Spleen (tissue), 7 donors: ENCODE measurements at regions not wholly inside any gene's neighbourhood (a gene's known extent, or its start where the extent isn't known, plus 50 kb on each side); places are given as distances from the start of the nearest gene placed in this dataset.

Experiments
- POLR2A ChIP-seq, 3 donors: fragments of 450-650 bp; IDR thresholded peaks; one replicate each; pipeline ENCODE4 v1.5.1; 2017; ENCODE audit warnings: antibody characterized with exemption in 3 of 3, mild to moderate bottlenecking in 1 of 3
- POLR2AphosphoS5 ChIP-seq, 3 donors: sonication (generic); formaldehyde crosslinking; IDR thresholded peaks; one replicate each; pipeline ENCODE4 v1.5.1; 2017; ENCODE audit warnings: antibody characterized with exemption in 3 of 3
- TF ChIP-seq, protein P1 (sequence below), 11 experiments: fragments of 200-600 bp in 7 of 11; fragments of 450-650 bp in 4 of 11; sonication (generic) in 4 of 11; IDR thresholded peaks in 8 of 11; conservative IDR thresholded peaks in 3 of 11; 1 replicate in 7 of 11; 2 replicates in 4 of 11; pipeline versions ENCODE4 v1.4.0 to v1.8.0; 2016 to 2021; ENCODE audit warnings: antibody characterized with exemption in 11 of 11, inconsistent platforms in 4 of 11, mild to moderate bottlenecking in 1 of 11
- donor health status: DM: no; HTN: no; CAD: no; lungs with moderate emphysema.
- donor health status: DM: no; HTN: no; CAD: no.
- donor health status: DM: no; HTN: no; CAD: no.

DNA sequence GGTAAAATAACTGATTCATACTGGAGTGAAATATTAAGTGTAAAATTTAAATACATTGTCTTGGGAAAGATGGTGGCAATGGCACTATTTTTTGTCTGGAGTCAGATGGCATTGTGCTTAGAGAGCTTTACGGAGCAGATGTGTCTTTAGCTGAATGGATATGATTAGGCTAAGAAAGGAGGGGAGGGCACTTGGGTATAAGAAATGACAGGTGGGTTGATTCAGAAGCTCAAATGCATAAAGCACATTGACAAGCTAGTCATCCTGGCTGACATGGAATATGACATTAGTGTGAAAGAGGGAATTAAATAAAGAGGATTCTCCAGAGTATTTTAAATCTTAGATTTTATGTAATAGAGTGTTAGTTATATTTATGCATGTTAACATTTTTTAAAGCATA lies 570.1 kb upstream of the CBLB start:
- no peak for TF ChIP-seq POLR2A (IDR thresholded peaks at IDR 0.05)
- TF ChIP-seq, protein P1, sequence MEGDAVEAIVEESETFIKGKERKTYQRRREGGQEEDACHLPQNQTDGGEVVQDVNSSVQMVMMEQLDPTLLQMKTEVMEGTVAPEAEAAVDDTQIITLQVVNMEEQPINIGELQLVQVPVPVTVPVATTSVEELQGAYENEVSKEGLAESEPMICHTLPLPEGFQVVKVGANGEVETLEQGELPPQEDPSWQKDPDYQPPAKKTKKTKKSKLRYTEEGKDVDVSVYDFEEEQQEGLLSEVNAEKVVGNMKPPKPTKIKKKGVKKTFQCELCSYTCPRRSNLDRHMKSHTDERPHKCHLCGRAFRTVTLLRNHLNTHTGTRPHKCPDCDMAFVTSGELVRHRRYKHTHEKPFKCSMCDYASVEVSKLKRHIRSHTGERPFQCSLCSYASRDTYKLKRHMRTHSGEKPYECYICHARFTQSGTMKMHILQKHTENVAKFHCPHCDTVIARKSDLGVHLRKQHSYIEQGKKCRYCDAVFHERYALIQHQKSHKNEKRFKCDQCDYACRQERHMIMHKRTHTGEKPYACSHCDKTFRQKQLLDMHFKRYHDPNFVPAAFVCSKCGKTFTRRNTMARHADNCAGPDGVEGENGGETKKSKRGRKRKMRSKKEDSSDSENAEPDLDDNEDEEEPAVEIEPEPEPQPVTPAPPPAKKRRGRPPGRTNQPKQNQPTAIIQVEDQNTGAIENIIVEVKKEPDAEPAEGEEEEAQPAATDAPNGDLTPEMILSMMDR (IDR thresholded peaks at IDR 0.05 in 8 of 11, conservative IDR thresholded peaks at IDR 0.05 in 3 of 11), result no peak
- TF ChIP-seq POLR2AphosphoS5 (IDR thresholded peaks at IDR 0.05), result no peak
